GM13976 (cell line): ENCODE measurements at regions not wholly inside any gene's neighbourhood (a gene's known extent, or its start where the extent isn't known, plus 50 kb on each side); places are given as distances from the start of the nearest gene placed in this dataset.

Experiments
- DNase-seq: peaks from one replicate; pipeline ENCODE4 v3.0.0; 2012; ENCODE audit warnings: low spot score
- CTCF ChIP-seq: IDR thresholded peaks from 2 replicates; pipeline ENCODE4 v1.5.1; 2012; ENCODE audit warnings: borderline replicate concordance, mild to moderate bottlenecking; ENCODE audit not compliant: insufficient read depth; ENCODE audit errors: extremely low read depth, missing control alignments, control extremely low read depth
- in situ Hi-C: fragments of 300-500 bp; cut with MboI; formaldehyde crosslinking; loops from one replicate; pipeline ENCODE4 v1.12.0; 2022; ENCODE audit warnings: low sequenced_read_pairs, mixed read lengths, inconsistent platforms; ENCODE audit not compliant: unreplicated experiment

DNA sequence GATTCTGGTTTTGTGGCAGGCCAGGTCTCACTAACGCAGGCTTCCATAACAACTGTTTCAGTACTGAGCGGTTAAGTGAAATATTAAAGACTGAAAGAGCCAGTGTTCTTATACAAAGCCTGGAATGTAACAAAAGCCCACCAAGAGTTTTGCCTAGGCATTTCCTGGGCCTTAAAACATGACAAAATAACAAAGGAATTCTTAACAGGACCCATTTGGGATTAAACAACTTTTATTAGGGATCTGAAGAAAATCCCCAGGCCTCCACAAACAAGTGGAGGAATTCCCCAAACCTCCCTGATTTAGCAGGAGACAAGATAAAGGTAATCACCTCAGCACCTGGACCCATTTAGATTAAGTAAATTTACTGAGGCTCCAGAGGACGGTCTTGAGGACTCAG, 799.7 kb upstream of the SPRY2 start:
- TF ChIP-seq CTCF, result no peak
- in situ Hi-C loops, result no loop called here
- DNase-seq, result no peak

DNA sequence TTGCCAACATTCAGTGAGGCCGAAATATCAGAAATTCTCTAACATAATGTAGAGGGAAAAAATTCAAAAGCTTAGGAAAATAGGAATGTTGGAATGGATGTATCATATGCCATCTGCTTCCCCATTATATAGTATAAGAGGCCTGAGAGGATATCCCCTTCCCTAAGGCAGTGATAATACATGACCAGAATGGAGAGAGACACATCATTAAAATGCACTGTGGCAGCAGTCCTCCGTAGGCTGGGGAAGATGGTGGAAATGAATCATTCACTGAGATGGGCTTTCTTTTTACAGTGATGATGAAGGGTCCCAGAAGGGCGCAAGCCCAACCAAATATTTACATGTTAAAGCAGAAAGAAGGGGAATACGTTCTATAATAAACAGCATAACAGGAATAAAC, 799.1 kb upstream of the SPRY2 start:
- no peak for DNase-seq
- TF ChIP-seq CTCF, result no peak
- in situ Hi-C loops, result no loop called here

- no peak for TF ChIP-seq CTCF
- DNase-seq, result no peak
Observed at GRCh38 chr13:81138353-81138980, 797.5 kb upstream of the SPRY2 start.

DNA sequence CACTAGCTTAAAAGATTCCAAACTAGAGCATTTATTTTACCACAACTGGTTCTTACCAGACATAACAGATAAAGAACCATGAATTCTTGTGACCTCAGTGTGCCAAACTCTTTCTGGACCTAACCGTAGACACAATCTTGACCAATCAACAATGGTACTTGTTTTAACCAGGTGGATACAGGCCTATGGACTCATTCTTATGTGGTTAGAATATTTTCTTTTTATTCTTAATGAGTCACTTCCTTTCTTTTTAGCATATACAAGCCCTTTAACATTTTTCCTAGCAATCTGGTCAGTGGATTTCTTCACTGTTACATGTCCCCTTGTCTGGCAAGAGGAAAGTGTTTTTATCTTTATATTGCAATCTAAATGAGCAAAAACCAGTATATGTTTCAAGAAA, 792.1 kb upstream of the SPRY2 start:
- TF ChIP-seq CTCF, result no peak
- no peak for DNase-seq

More at GRCh38 chr13:81138353-81138980, 797.5 kb upstream of the SPRY2 start:
- in situ Hi-C loops, result no loop called here

DNA sequence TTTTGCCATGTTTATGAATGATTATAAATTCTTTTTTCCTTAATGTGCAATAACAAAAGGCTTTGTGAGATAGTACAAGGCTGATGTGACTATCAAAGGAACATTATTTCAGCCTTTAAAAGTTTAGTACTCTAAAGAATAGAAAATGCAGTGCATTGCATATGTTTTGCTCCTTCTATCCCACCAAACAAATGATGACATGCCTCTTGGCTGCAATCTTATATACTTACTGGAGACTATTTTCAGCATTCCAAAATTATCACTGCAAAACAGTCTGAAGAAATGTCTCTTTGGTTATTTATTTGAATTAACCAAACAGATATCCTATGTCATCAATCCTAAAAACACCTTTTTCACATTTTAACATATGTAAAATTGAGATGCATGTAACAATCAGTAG, 776.5 kb upstream of the SPRY2 start:
- no peak for TF ChIP-seq CTCF
- in situ Hi-C loops, result no loop called here
- DNase-seq, result no peak

More for the DNA sequence above, 792.1 kb upstream of the SPRY2 start:
- in situ Hi-C loops, result no loop called here

DNA sequence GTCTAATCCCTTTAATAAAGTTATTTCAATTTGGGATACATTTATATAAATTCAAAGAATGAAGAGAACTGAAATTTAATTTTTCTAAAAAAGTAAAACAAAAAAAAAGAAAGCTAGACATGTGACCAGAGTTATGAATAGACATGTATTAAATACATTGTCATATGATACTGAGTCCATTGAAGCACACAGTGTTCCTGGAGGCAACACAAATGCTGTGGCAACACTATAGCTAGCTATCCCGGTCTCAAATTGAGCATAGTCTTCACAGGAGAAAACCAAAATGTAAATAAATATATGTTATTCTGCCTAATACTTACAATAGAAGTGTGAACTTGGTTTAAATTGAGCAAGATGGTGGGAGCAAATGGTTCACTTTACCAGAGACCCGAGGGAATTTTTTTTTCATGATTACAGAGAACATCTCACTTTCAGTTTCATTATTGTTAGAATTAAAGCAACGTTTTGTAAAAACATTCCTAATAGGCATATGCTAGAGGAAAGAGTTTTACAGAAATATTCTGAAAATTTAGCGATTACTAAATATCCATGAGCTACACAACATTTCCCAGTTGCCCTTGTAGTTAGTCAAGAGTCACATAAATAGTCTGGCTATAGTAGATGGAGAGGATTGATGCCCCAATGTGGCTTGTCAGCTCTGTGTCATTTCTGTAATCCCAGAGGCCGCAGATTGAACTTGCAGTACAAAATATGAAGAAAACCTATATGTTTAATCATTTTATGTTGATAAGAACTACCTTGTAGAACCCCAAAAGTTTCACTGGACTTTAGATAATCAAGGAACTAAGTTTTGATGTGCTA, 775.7 kb upstream of the SPRY2 start:
- no peak for DNase-seq
- in situ Hi-C loops, result no loop called here
- TF ChIP-seq CTCF, result no peak
